Gastroesophageal sphincter (tissue), 3 donors: ENCODE measurements at regions not wholly inside any gene's neighbourhood (a gene's known extent, or its start where the extent isn't known, plus 50 kb on each side); places are given as distances from the start of the nearest gene placed in this dataset.

Experiments
- POLR2AphosphoS5 ChIP-seq: sonication (generic); formaldehyde crosslinking; IDR thresholded peaks from one replicate; pipeline ENCODE4 v1.6.1; 2017; ENCODE audit warnings: antibody characterized with exemption
- TF ChIP-seq, protein P1 (sequence below), 4 experiments: fragments of 200-600 bp in 2 of 4; fragments of 450-650 bp in 2 of 4; sonication (generic) in 1 of 4; IDR thresholded peaks; one replicate each; pipeline ENCODE4 v1.5.1; 2017 to 2019; ENCODE audit warnings: antibody characterized with exemption in 4 of 4, mild to moderate bottlenecking in 2 of 4, moderate library complexity in 2 of 4

- TF ChIP-seq, protein P1, sequence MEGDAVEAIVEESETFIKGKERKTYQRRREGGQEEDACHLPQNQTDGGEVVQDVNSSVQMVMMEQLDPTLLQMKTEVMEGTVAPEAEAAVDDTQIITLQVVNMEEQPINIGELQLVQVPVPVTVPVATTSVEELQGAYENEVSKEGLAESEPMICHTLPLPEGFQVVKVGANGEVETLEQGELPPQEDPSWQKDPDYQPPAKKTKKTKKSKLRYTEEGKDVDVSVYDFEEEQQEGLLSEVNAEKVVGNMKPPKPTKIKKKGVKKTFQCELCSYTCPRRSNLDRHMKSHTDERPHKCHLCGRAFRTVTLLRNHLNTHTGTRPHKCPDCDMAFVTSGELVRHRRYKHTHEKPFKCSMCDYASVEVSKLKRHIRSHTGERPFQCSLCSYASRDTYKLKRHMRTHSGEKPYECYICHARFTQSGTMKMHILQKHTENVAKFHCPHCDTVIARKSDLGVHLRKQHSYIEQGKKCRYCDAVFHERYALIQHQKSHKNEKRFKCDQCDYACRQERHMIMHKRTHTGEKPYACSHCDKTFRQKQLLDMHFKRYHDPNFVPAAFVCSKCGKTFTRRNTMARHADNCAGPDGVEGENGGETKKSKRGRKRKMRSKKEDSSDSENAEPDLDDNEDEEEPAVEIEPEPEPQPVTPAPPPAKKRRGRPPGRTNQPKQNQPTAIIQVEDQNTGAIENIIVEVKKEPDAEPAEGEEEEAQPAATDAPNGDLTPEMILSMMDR (IDR thresholded peaks at IDR 0.05) = no peak
- no peak for TF ChIP-seq POLR2AphosphoS5
Measured at GRCh38 chr4:178598672-178599071, 1156.4 kb upstream of the AGA start.
